Type B pancreatic cell (in vitro differentiated cells): ENCODE measurements at regions not wholly inside any gene's neighbourhood (a gene's known extent, or its start where the extent isn't known, plus 50 kb on each side); places are given as distances from the start of the nearest gene placed in this dataset.
"Not testable (repeated sequence)": the region's sequence is repeated elsewhere in the genome, so short reads cannot be mapped to it uniquely, and the experiment has no call there.

Source experiments
- DNase-seq: peaks from one replicate; pipeline ENCODE4 v3.0.0; 2021; ENCODE audit warnings: mixed read lengths; ENCODE audit not compliant: unreplicated experiment; ENCODE audit errors: extremely low spot score
- H3K27ac Mint-ChIP-seq: 2 replicates; pipeline ENCODE4 v1.8.0; 2021; ENCODE audit warnings: mild to moderate bottlenecking, mixed read lengths
- H3K27me3 Mint-ChIP-seq: 2 replicates; pipeline ENCODE4 v1.8.0; 2021; ENCODE audit warnings: mixed read lengths
- H3K36me3 Mint-ChIP-seq: 2 replicates; pipeline ENCODE4 v1.8.0; 2021; ENCODE audit warnings: mixed read lengths
- H3K4me1 Mint-ChIP-seq: one replicate; pipeline ENCODE4 v1.8.0; 2021; ENCODE audit warnings: mixed read lengths; ENCODE audit not compliant: unreplicated experiment
- H3K4me3 Mint-ChIP-seq: 2 replicates; pipeline ENCODE4 v1.8.0; 2021; ENCODE audit warnings: mild to moderate bottlenecking, mixed read lengths
- H3K9me3 Mint-ChIP-seq: 2 replicates; pipeline ENCODE4 v1.8.0; 2021; ENCODE audit warnings: mixed read lengths
- CTCF ChIP-seq: fragments of 200-600 bp; sonication (generic); conservative IDR thresholded peaks from 2 replicates; pipeline ENCODE4 v1.5.0; 2021; ENCODE audit warnings: antibody characterized with exemption, mild to moderate bottlenecking

GRCh38 chr11:3434976-3435375 is 56.0 kb upstream of the ZNF195 start:
- H3K27ac Mint-ChIP-seq: no peak overlapping the region
- no peak overlapping the region for H3K4me3 Mint-ChIP-seq
- TF ChIP-seq CTCF: no peak
- no peaks in the 10 kb centered on the region for H3K9me3 Mint-ChIP-seq
- H3K36me3 Mint-ChIP-seq: no peaks in the 10 kb centered on the region
- H3K27me3 Mint-ChIP-seq: peaks cover 19% of the 10 kb centered on the region
- H3K4me1 Mint-ChIP-seq: no peaks in the 10 kb centered on the region
- DNase-seq: no peak

- not testable (repeated sequence) for H3K4me3 Mint-ChIP-seq, H3K27ac Mint-ChIP-seq, H3K4me1 Mint-ChIP-seq, DNase-seq, H3K9me3 Mint-ChIP-seq, H3K36me3 Mint-ChIP-seq
- peaks cover 35% of the 10 kb centered on the region for H3K27me3 Mint-ChIP-seq
Observed at GRCh38 chr11:3429191-3429590, 50.2 kb upstream of the ZNF195 start.
